K562 (cell line): ENCODE measurements at regions not wholly inside any gene's neighbourhood (a gene's known extent, or its start where the extent isn't known, plus 50 kb on each side); places are given as distances from the start of the nearest gene placed in this dataset.
A peak's percentile ranks its signal among the peaks of the same experiment; 100 is the strongest.

Source experiments
- ATAC-seq: fragments of 200-7000 bp; cut with Tn5 transposase; 3 replicates; pipeline ENCODE4 v1.9.1; 2020; ENCODE audit warnings: moderate library complexity
- BruUV-seq: library from RNA; stranded (reverse); fragments of 400-500 nt; replicated peaks from 2 replicates; lab custom pipeline; 2021; lab: Mats Ljungman, UMichigan
- CTCF ChIA-PET: fragments of 300-600 bp; formaldehyde crosslinking; extraction: SDS; loops from one replicate; lab custom pipeline; 2021; ENCODE audit warnings: low intra/inter-chr PET ratio; lab: Yijun Ruan, JAX
- POLR2A ChIA-PET: fragments of 300-600, 350-650 bp; sonication (Branson Sonifier 250); formaldehyde crosslinking; extraction: SDS; loops from one replicate; lab custom pipeline; 2021; ENCODE audit warnings: antibody characterized with exemption, inconsistent platforms; lab: Yijun Ruan, JAX
- DNase-seq, 4 experiments: peaks; one replicate each; pipeline versions ENCODE4 v3.0.0 to v3.0.0-alpha.2; 2011 to 2018; ENCODE audit warnings: low spot score in 3 of 4, mixed read lengths in 3 of 4; ENCODE audit errors: extremely low read depth in 1 of 4
- FAIRE-seq: peaks from 2 replicates; lab custom pipeline; 2011; peaks lifted over from hg19 to GRCh38; lab: Jason Lieb, UNC
- H2AFZ ChIP-seq: 2 replicates; pipeline ENCODE4 v1.6.0; 2011; ENCODE audit warnings: low read depth, low read length, control low read depth, inconsistent platforms
- H3K27ac ChIP-seq: fragments of 200-600 bp; 3 replicates; pipeline ENCODE4 v1.8.0; 2011; ENCODE audit warnings: low read depth, mild to moderate bottlenecking, control low read depth, inconsistent platforms, low read length, moderate library complexity, mixed read lengths; ENCODE audit errors: extremely low read depth
- H3K27me3 ChIP-seq, 2 experiments: fragments of 300-600 bp in 1 of 2; 2 replicates in 1 of 2; 3 replicates in 1 of 2; pipeline versions ENCODE4 v1.6.0 to v1.8.0; 2011; ENCODE audit warnings: inconsistent platforms in 2 of 2, low read length in 2 of 2, mild to moderate bottlenecking in 1 of 2, mixed read lengths in 1 of 2, moderate library complexity in 1 of 2; ENCODE audit not compliant: control insufficient read depth in 2 of 2, insufficient read depth in 2 of 2
- H3K36me3 ChIP-seq: fragments of 300-600 bp; 3 replicates; pipeline ENCODE4 v1.8.0; 2011; ENCODE audit warnings: mild to moderate bottlenecking, low read length, inconsistent platforms; ENCODE audit not compliant: control insufficient read depth, insufficient read depth
- H3K4me1 ChIP-seq, 2 experiments: fragments of 200-600 bp in 1 of 2; replicated peaks in 1 of 2; 2 replicates in 1 of 2; 3 replicates in 1 of 2; pipeline versions ENCODE4 v1.5.1 to v1.8.0; 2011; ENCODE audit warnings: inconsistent platforms in 2 of 2, low read length in 2 of 2, mild to moderate bottlenecking in 1 of 2, mixed read lengths in 1 of 2, moderate library complexity in 1 of 2; ENCODE audit not compliant: control insufficient read depth in 2 of 2, insufficient read depth in 2 of 2
- H3K4me2 ChIP-seq: 2 replicates; pipeline ENCODE4 v1.6.1; 2011; ENCODE audit warnings: low read length, control low read depth, inconsistent platforms, mixed read lengths; ENCODE audit not compliant: insufficient read depth
- H3K4me3 ChIP-seq: fragments of 200-600 bp; sonication (generic), shearing (Covaris generic); 2 replicates; pipeline ENCODE4 v1.5.1; 2016; ENCODE audit warnings: control low read depth, inconsistent platforms
- H3K79me2 ChIP-seq: fragments of 200-600 bp; 3 replicates; pipeline ENCODE4 v1.8.0; 2011; ENCODE audit warnings: low read length, inconsistent platforms; ENCODE audit not compliant: control insufficient read depth, insufficient read depth
- H3K9ac ChIP-seq, 2 experiments: 2 replicates each; pipeline versions ENCODE4 v1.6.0 to v1.6.1; 2011; ENCODE audit warnings: low read depth in 2 of 2, low read length in 2 of 2, control low read depth in 1 of 2, inconsistent platforms in 1 of 2, mild to moderate bottlenecking in 1 of 2, mixed read lengths in 1 of 2; ENCODE audit not compliant: insufficient read depth in 1 of 2
- H3K9me1 ChIP-seq: one replicate; pipeline ENCODE4 v1.6.0; 2011; ENCODE audit warnings: inconsistent platforms, mild to moderate bottlenecking, low read length, moderate library complexity; ENCODE audit not compliant: control insufficient read depth, insufficient read depth
- H3K9me3 ChIP-seq: replicated peaks from 2 replicates; pipeline ENCODE4 v1.5.1; 2011; ENCODE audit warnings: low read depth, low read length, inconsistent platforms; ENCODE audit not compliant: control insufficient read depth, insufficient read depth
- H4K20me1 ChIP-seq: replicated peaks from 2 replicates; pipeline ENCODE4 v1.6.1; 2011; ENCODE audit warnings: low read length, inconsistent platforms, mixed read lengths; ENCODE audit not compliant: control insufficient read depth, insufficient read depth
- FOSL1 ChIP-seq: fragments of 200-800 bp; sonication (Bioruptor generic); conservative IDR thresholded peaks from 2 replicates; pipeline ENCODE4 v1.6.1; 2016; ENCODE audit warnings: missing genetic modification characterization, missing compliant biosample characterization
- MEIS2 ChIP-seq: fragments of 450-650 bp; IDR thresholded peaks from 2 replicates; pipeline ENCODE4 v1.6.1; 2014; ENCODE audit warnings: mild to moderate bottlenecking; ENCODE audit not compliant: partially characterized antibody
- PBX2 ChIP-seq, 2 experiments: IDR thresholded peaks in 1 of 2; conservative IDR thresholded peaks in 1 of 2; 2 replicates each; pipeline ENCODE4 v1.6.1; 2016; ENCODE audit warnings: low read depth in 2 of 2, mild to moderate bottlenecking in 1 of 2, missing compliant biosample characterization in 1 of 2, missing genetic modification characterization in 1 of 2, moderate library complexity in 1 of 2
- RAD21 ChIP-seq, 2 experiments: fragments of 250-450 bp in 1 of 2; fragments of 450-650 bp in 1 of 2; sonication (Bioruptor Pico) in 1 of 2; formaldehyde crosslinking in 1 of 2; IDR thresholded peaks in 1 of 2; conservative IDR thresholded peaks in 1 of 2; 2 replicates each; pipeline versions ENCODE4 v1.4.0 to v1.8.0; 2020 to 2022; ENCODE audit warnings: mild to moderate bottlenecking in 2 of 2, moderate library complexity in 1 of 2
- ZBTB1 ChIP-seq: sonication (generic); formaldehyde crosslinking; IDR thresholded peaks from 2 replicates; pipeline ENCODE4 v1.8.1; 2023; ENCODE audit warnings: missing genetic modification reagents, low read depth, mild to moderate bottlenecking, borderline replicate concordance
- ZNF174 ChIP-seq: fragments of 250-450 bp; sonication (Bioruptor Pico); IDR thresholded peaks from 2 replicates; pipeline ENCODE4 v1.4.0; 2020; ENCODE audit warnings: mild to moderate bottlenecking
- ZNF384 ChIP-seq: IDR thresholded peaks from 2 replicates; pipeline ENCODE4 v1.6.1; 2012; ENCODE audit warnings: low read depth, low read length, improper control_type of control experiment
- WGBS: fragments of 100-300 bp; shearing (Covaris generic); methylation state at CpG from one replicate; pipeline ENCODE4 v1.1.6; 2016; ENCODE audit warnings: low coverage, mixed read lengths; ENCODE audit not compliant: insufficient coverage; ENCODE audit errors: missing lambda C conversion rate; 5-methylcytosine and 5-hydroxymethylcytosine counted together
- in situ Hi-C: fragments of 300-500 bp; cut with MboI; formaldehyde crosslinking; loops from 4 replicates; pipeline ENCODE4 v1.15.0; 2018; ENCODE audit warnings: inconsistent platforms, mixed read lengths
- intact Hi-C: fragments of 100-400 bp; cut with micrococcal nuclease; formaldehyde crosslinking; loops from 2 replicates; pipeline ENCODE4 v1.14.2; 2022

GRCh38 chr17:34066528-34066927 lies 188.6 kb upstream of the CCL2 start:
- BruUV-seq, result no TSS peak
- in situ Hi-C loops, result no loop called here
- H3K27me3 ChIP-seq, result no peaks in the 10 kb centered on the region
- DNase-seq, result no peak
- intact Hi-C loops, result no loop called here
- no peaks in the 10 kb centered on the region for H3K79me2 ChIP-seq
- TF ChIP-seq ZNF384 (no peak), ZBTB1 (CRISPR knock-in tag) (no peak), FOSL1 (0 out of 2 replicates have a peak, but pooled peaks have one; percentile 19), RAD21 (CRISPR knock-in tag; conservative IDR thresholded peaks at IDR 0.05 in 1 of 2, IDR thresholded peaks at IDR 0.05 in 1 of 2) (no peak), MEIS2 (peak; percentile 70), PBX2 (CRISPR knock-in tag; IDR thresholded peaks at IDR 0.05; ENCODE audit: low read depth) (no peak), PBX2 (tag; conservative IDR thresholded peaks at IDR 0.05; ENCODE audit: low read depth) (peak; percentile 54), ZNF174 (CRISPR knock-in tag) (no peak)
- TF ChIP-seq, all 486 proteins: peak for 3
- no peak for FAIRE-seq
- ChIA-PET CTCF (no interaction called here), POLR2A (no interaction called here)
- Histone ChIP-seq H3K4me1 (no peaks in the 10 kb centered on the region), H3K9ac (no peak overlapping the region), H3K9me3 (no peaks in the 10 kb centered on the region), H3K36me3 (no peaks in the 10 kb centered on the region), H3K4me3 (no peak overlapping the region), H3K4me2 (no peak overlapping the region), H4K20me1 (no peaks in the 10 kb centered on the region), H3K27ac (no peak overlapping the region), H2AFZ (no peak overlapping the region), H3K9me1 (no peaks in the 10 kb centered on the region)
- ATAC-seq, result no peak
- WGBS, result 3% methylated on average over 3 of the region's 3 CpGs
